ENCODE measurements at regions not wholly inside any gene's neighbourhood (a gene's known extent, or its start where the extent isn't known, plus 50 kb on each side); places are given as distances from the start of the nearest gene placed in this dataset.

DNA sequence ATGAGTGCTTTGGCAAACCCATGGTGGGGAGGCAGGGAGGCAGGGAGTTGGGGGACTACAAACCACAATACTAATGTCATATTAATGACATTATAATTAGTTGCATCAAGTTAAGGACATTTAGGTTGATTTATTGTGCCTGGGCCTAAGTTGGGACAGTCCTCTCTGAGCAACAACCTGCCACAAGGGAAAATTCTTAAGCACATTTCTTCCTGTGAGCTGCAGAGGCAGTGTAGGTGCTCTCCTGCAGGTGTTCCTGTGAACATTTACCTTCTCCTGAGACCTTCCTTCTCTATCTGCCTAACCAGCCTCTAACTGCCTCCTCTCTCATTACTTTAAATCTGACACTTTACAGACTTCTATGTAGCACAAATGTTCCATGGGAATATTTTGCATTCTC, 1830.0 kb upstream of the AGA start:
- TF ChIP-seq FOXC1 (CRISPR knock-in tag; IDR thresholded peaks at IDR 0.05; ENCODE audit: borderline replicate concordance) (no peak), CEBPG (CRISPR knock-in tag; IDR thresholded peaks at IDR 0.05) (no peak), ZNF337 (CRISPR knock-in tag; IDR thresholded peaks at IDR 0.05; ENCODE audit: borderline replicate concordance, low read depth) (no peak), TAF1 (CRISPR knock-in tag; IDR thresholded peaks at IDR 0.05) (no peak), NCOA1 (CRISPR knock-in tag; IDR thresholded peaks at IDR 0.05) (no peak), JUNB (CRISPR knock-in tag; IDR thresholded peaks at IDR 0.05; ENCODE audit: borderline replicate concordance) (no peak), ZNF3 (CRISPR knock-in tag; IDR thresholded peaks at IDR 0.05) (no peak), ZFP82 (CRISPR knock-in tag; IDR thresholded peaks at IDR 0.05; ENCODE audit: borderline replicate concordance) (no peak), POLR2AphosphoS5 (IDR thresholded peaks at IDR 0.05; ENCODE audit: low read depth, low read length) (no peak), ARID2 (CRISPR knock-in tag; IDR thresholded peaks at IDR 0.05; ENCODE audit: borderline replicate concordance) (no peak), PHF8 (CRISPR knock-in tag; IDR thresholded peaks at IDR 0.05) (no peak)
- TF ChIP-seq, protein P1, sequence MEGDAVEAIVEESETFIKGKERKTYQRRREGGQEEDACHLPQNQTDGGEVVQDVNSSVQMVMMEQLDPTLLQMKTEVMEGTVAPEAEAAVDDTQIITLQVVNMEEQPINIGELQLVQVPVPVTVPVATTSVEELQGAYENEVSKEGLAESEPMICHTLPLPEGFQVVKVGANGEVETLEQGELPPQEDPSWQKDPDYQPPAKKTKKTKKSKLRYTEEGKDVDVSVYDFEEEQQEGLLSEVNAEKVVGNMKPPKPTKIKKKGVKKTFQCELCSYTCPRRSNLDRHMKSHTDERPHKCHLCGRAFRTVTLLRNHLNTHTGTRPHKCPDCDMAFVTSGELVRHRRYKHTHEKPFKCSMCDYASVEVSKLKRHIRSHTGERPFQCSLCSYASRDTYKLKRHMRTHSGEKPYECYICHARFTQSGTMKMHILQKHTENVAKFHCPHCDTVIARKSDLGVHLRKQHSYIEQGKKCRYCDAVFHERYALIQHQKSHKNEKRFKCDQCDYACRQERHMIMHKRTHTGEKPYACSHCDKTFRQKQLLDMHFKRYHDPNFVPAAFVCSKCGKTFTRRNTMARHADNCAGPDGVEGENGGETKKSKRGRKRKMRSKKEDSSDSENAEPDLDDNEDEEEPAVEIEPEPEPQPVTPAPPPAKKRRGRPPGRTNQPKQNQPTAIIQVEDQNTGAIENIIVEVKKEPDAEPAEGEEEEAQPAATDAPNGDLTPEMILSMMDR (CRISPR knock-in tag; IDR thresholded peaks at IDR 0.05): no peak

All from HepG2 (cell line).